Stimulated activated CD4-positive, alpha-beta T cell treated with anti-CD3 and anti-CD28 coated beads, TNF-alpha, amount 100 ng/mL, for 48 hours (primary cell): ENCODE measurements at regions not wholly inside any gene's neighbourhood (a gene's known extent, or its start where the extent isn't known, plus 50 kb on each side); places are given as distances from the start of the nearest gene placed in this dataset.

Experiments used
- DNase-seq, 3 donors: peaks; one replicate each; pipeline ENCODE4 v3.0.0-alpha.2; 2020; ENCODE audit warnings: low read depth in 3 of 3

- DNase-seq: peak in 1 of 3 donors; percentile 20
Observed at GRCh38 chr6:10465629-10466499, 51.0 kb upstream of the TFAP2A start.
